ENCODE measurements at regions not wholly inside any gene's neighbourhood (a gene's known extent, or its start where the extent isn't known, plus 50 kb on each side); places are given as distances from the start of the nearest gene placed in this dataset.

DNA sequence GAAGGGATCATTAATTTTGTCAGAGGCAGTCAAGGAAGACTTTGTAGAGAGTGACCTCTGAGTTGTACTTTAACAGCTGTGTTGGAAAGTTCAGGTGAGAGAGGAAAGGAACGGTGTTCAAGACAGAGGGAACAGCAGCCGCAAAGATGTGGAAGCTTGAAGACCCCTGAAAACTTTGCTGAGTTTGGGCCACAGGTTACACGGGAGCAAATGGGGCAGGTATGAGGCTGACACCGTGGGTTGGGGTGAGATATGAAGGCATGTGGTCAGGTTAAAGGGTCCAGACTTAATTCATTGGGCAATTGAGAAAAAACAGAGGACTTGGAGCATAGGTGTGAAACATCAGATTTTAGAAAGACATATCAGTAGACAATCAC, 72.0 kb upstream of the SERP2 start:
- TF ChIP-seq, protein P1, sequence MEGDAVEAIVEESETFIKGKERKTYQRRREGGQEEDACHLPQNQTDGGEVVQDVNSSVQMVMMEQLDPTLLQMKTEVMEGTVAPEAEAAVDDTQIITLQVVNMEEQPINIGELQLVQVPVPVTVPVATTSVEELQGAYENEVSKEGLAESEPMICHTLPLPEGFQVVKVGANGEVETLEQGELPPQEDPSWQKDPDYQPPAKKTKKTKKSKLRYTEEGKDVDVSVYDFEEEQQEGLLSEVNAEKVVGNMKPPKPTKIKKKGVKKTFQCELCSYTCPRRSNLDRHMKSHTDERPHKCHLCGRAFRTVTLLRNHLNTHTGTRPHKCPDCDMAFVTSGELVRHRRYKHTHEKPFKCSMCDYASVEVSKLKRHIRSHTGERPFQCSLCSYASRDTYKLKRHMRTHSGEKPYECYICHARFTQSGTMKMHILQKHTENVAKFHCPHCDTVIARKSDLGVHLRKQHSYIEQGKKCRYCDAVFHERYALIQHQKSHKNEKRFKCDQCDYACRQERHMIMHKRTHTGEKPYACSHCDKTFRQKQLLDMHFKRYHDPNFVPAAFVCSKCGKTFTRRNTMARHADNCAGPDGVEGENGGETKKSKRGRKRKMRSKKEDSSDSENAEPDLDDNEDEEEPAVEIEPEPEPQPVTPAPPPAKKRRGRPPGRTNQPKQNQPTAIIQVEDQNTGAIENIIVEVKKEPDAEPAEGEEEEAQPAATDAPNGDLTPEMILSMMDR (IDR thresholded peaks at IDR 0.05; ENCODE audit: control extremely low read depth, extremely low read depth, low read depth, missing control alignments), result no peak
- ChIA-PET CTCF (no interaction called here), POLR2A (no interaction called here)
- no peak for DNase-seq (ENCODE audit: extremely low spot score)

GRCh38 chr13:44302233-44302632, 71.4 kb upstream of the SERP2 start:
- ChIA-PET CTCF (interaction anchor here (1.5 kb wide), 1 partner anchor 19 kb away, joined by 3 read pairs; no protein-coding TSS in a partner anchor), POLR2A (no interaction called here)
- TF ChIP-seq, protein P1 (IDR thresholded peaks at IDR 0.05; ENCODE audit: control extremely low read depth, extremely low read depth, low read depth, missing control alignments), result no peak
- DNase-seq (ENCODE audit: extremely low spot score), result no peak

GRCh38 chr13:44302940-44303575, 70.6 kb upstream of the SERP2 start:
- DNase-seq (ENCODE audit: extremely low spot score), result no peak
- ChIA-PET CTCF (interaction anchor here (1.5 kb wide), 1 partner anchor 20 kb away, joined by 3 read pairs; no protein-coding TSS in a partner anchor), POLR2A (no interaction called here)
- TF ChIP-seq, protein P1 (IDR thresholded peaks at IDR 0.05; ENCODE audit: control extremely low read depth, extremely low read depth, low read depth, missing control alignments), result no peak

DNA sequence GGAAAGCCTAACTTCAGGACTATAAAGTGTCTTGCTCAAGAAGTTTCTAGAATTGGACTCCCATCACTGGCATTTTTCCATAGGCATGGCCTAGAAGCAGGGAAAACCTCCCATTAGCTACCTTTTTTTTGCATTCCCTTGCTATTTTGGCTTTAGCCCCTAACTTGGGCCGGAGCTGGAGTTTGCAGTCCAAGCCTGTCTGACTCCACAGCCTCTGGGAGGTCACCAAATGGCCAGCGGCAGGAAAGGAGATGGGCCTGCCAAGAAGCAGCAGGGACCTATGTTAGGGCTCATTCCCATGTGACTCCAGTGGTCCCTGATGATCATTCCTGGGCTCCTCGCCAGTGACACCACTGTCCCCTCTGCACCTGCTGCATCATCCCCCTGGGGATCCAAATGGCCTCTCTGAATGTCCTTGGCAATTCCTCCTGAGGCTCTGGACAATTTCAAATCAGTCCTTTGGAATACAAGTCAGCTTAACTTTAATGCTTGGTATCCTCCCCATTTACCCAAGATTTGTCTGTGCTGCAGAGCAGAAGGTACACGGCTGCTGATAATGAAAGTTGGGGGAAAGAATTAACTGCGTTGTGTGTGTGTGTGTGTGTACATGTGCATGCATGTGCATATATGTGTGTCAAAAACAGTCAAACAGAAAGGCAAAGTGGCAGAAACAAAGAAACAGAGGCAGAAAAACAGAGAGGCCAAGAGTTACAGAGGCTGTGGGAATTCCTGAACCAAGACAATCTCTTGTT, 69.8 kb upstream of the SERP2 start:
- POLR2A ChIA-PET, result no interaction called here
- CTCF ChIA-PET, result interaction anchor here (1.5 kb wide), 1 partner anchor 21 kb away, joined by 3 read pairs; no protein-coding TSS in a partner anchor
- DNase-seq (ENCODE audit: extremely low spot score), result no peak
- TF ChIP-seq, protein P1 (IDR thresholded peaks at IDR 0.05; ENCODE audit: control extremely low read depth, extremely low read depth, low read depth, missing control alignments), result no peak

DNA sequence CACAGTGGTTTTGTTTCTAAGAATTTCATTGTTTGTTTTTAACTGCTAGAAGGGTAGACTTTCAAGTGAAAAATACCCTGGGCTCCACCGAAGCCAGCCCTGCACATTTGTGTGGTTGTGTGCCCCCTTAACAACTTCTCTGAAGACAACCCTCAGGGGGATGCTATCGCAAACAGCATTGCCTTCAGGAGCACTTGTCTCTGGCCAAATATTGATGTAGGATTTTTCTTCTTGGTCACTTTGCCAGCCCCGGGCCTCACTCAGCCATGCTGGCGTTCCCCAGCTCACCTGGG, 69.2 kb upstream of the SERP2 start:
- no peak for DNase-seq (ENCODE audit: extremely low spot score)
- TF ChIP-seq, protein P1 (IDR thresholded peaks at IDR 0.05; ENCODE audit: control extremely low read depth, extremely low read depth, low read depth, missing control alignments), result no peak
- CTCF ChIA-PET, result no interaction called here
- POLR2A ChIA-PET, result no interaction called here

GRCh38 chr13:44305286-44305685, 68.3 kb upstream of the SERP2 start:
- ChIA-PET CTCF (no interaction called here), POLR2A (no interaction called here)
- TF ChIP-seq, protein P1 (IDR thresholded peaks at IDR 0.05; ENCODE audit: control extremely low read depth, extremely low read depth, low read depth, missing control alignments), result no peak
- DNase-seq (ENCODE audit: extremely low spot score), result no peak

Measured in GM10248 (cell line).